ENCODE measurements at regions not wholly inside any gene's neighbourhood (a gene's known extent, or its start where the extent isn't known, plus 50 kb on each side); places are given as distances from the start of the nearest gene placed in this dataset.

GRCh38 chr11:128207861-128208321 lies 379.5 kb downstream of the ETS1 start:
- Histone ChIP-seq H3K4me3 (ENCODE audit: low read depth, low read length) (no peak overlapping the region), H3K27me3 (ENCODE audit: control insufficient read depth, insufficient read depth, low read length) (no peaks in the 10 kb centered on the region), H3K36me3 (ENCODE audit: control insufficient read depth, insufficient read depth, low read length) (no peaks in the 10 kb centered on the region)
- FAIRE-seq: peak; percentile 50
- TF ChIP-seq, protein P1, sequence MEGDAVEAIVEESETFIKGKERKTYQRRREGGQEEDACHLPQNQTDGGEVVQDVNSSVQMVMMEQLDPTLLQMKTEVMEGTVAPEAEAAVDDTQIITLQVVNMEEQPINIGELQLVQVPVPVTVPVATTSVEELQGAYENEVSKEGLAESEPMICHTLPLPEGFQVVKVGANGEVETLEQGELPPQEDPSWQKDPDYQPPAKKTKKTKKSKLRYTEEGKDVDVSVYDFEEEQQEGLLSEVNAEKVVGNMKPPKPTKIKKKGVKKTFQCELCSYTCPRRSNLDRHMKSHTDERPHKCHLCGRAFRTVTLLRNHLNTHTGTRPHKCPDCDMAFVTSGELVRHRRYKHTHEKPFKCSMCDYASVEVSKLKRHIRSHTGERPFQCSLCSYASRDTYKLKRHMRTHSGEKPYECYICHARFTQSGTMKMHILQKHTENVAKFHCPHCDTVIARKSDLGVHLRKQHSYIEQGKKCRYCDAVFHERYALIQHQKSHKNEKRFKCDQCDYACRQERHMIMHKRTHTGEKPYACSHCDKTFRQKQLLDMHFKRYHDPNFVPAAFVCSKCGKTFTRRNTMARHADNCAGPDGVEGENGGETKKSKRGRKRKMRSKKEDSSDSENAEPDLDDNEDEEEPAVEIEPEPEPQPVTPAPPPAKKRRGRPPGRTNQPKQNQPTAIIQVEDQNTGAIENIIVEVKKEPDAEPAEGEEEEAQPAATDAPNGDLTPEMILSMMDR (IDR thresholded peaks at IDR 0.05; ENCODE audit: insufficient read depth, low read length, severe bottlenecking): no peak
- DNase-seq (ENCODE audit: low read depth): peak; percentile 100

GRCh38 chr11:128206461-128206860 lies 380.9 kb downstream of the ETS1 start:
- TF ChIP-seq, protein P1 (IDR thresholded peaks at IDR 0.05; ENCODE audit: insufficient read depth, low read length, severe bottlenecking): no peak
- DNase-seq (ENCODE audit: low read depth) (peak; percentile 96), FAIRE-seq (no peak)
- Histone ChIP-seq H3K4me3 (ENCODE audit: low read depth, low read length) (no peak overlapping the region), H3K36me3 (ENCODE audit: control insufficient read depth, insufficient read depth, low read length) (no peaks in the 10 kb centered on the region), H3K27me3 (ENCODE audit: control insufficient read depth, insufficient read depth, low read length) (no peaks in the 10 kb centered on the region)

DNA sequence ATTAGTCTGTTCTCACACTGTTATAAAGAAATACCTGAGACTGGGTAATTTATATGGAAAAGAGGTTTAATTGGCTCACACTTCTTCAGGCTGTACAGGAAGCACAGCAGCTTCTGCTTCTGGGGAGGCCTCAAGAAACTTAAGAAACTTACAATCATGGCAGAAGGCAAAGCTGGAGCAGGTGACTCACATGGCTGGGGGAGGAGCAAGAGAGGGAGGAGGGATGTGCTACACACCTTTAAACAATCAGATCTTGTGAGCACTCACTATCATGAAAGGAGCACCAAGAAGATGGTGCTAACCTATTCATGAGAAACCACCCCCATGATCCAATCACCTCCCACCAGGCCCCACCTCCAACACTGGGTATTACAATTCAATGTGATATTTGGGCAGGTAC lies 381.6 kb downstream of the ETS1 start:
- no peak for FAIRE-seq
- H3K27me3 ChIP-seq (ENCODE audit: control insufficient read depth, insufficient read depth, low read length): no peaks in the 10 kb centered on the region
- DNase-seq (ENCODE audit: low read depth): peak; percentile 91
- TF ChIP-seq, protein P1 (IDR thresholded peaks at IDR 0.05; ENCODE audit: insufficient read depth, low read length, severe bottlenecking): no peak
- H3K4me3 ChIP-seq (ENCODE audit: low read depth, low read length): no peak overlapping the region
- H3K36me3 ChIP-seq (ENCODE audit: control insufficient read depth, insufficient read depth, low read length): no peaks in the 10 kb centered on the region

GRCh38 chr11:128204898-128205297 lies 382.5 kb downstream of the ETS1 start:
- H3K27me3 ChIP-seq (ENCODE audit: control insufficient read depth, insufficient read depth, low read length): no peaks in the 10 kb centered on the region
- TF ChIP-seq, protein P1 (IDR thresholded peaks at IDR 0.05; ENCODE audit: insufficient read depth, low read length, severe bottlenecking): no peak
- DNase-seq (ENCODE audit: low read depth): no peak
- no peaks in the 10 kb centered on the region for H3K36me3 ChIP-seq (ENCODE audit: control insufficient read depth, insufficient read depth, low read length)
- FAIRE-seq: no peak
- H3K4me3 ChIP-seq (ENCODE audit: low read depth, low read length): no peak overlapping the region

- no peaks in the 10 kb centered on the region for H3K36me3 ChIP-seq (ENCODE audit: control insufficient read depth, insufficient read depth, low read length)
- no peak for DNase-seq (ENCODE audit: low read depth)
- FAIRE-seq: no peak
Observed at GRCh38 chr11:128201801-128202200, 385.6 kb downstream of the ETS1 start.

GRCh38 chr11:128201009-128201408 lies 386.3 kb downstream of the ETS1 start:
- FAIRE-seq (no peak), DNase-seq (ENCODE audit: low read depth) (no peak)
- H3K27me3 ChIP-seq (ENCODE audit: control insufficient read depth, insufficient read depth, low read length): no peaks in the 10 kb centered on the region
- H3K36me3 ChIP-seq (ENCODE audit: control insufficient read depth, insufficient read depth, low read length): no peaks in the 10 kb centered on the region
- TF ChIP-seq, protein P1 (IDR thresholded peaks at IDR 0.05; ENCODE audit: insufficient read depth, low read length, severe bottlenecking): no peak
- H3K4me3 ChIP-seq (ENCODE audit: low read depth, low read length): no peak overlapping the region

More at GRCh38 chr11:128201801-128202200, 385.6 kb downstream of the ETS1 start:
- TF ChIP-seq, protein P1 (IDR thresholded peaks at IDR 0.05; ENCODE audit: insufficient read depth, low read length, severe bottlenecking): no peak
- Histone ChIP-seq H3K4me3 (ENCODE audit: low read depth, low read length) (no peak overlapping the region), H3K27me3 (ENCODE audit: control insufficient read depth, insufficient read depth, low read length) (no peaks in the 10 kb centered on the region)

Measured in bronchial epithelial cell (primary cell).